Uterus (tissue), 2 donors: ENCODE measurements at regions not wholly inside any gene's neighbourhood (a gene's known extent, or its start where the extent isn't known, plus 50 kb on each side); places are given as distances from the start of the nearest gene placed in this dataset.

ENCODE experiments used
- POLR2A ChIP-seq, 2 donors: fragments of 450-650 bp; IDR thresholded peaks; one replicate each; pipeline ENCODE4 v1.6.1; 2016; ENCODE audit warnings: antibody characterized with exemption in 2 of 2, mild to moderate bottlenecking in 1 of 2, moderate library complexity in 1 of 2
- TF ChIP-seq, protein P1 (sequence below), 4 experiments: fragments of 200-600 bp in 2 of 4; fragments of 450-650 bp in 2 of 4; sonication (generic) in 2 of 4; IDR thresholded peaks; one replicate each; pipeline ENCODE4 v1.5.1; 2016 to 2019; ENCODE audit warnings: antibody characterized with exemption in 4 of 4, mild to moderate bottlenecking in 2 of 4, moderate library complexity in 1 of 4

DNA sequence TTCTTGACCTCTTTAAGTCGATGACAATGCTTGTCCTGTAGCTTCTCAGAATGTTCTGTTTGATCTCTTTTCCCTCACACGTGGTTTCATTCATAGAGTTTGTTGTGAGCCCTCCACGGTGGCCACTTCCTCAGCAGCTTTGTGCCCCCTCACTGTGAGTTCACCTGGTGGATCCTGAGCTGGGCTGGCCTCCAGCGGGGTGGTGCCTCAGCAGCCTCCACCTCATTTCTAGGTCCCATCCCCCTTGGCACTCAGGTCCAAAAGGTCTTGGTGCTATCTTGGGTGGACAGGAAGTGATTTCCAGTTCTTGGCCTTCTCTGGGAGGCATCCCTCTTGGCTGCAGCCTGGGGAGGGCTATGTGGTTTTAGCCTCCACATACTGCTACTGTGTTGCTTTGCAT is 203.2 kb upstream of the WSCD1 start:
- TF ChIP-seq POLR2A (IDR thresholded peaks at IDR 0.05): no peak
- TF ChIP-seq, protein P1, sequence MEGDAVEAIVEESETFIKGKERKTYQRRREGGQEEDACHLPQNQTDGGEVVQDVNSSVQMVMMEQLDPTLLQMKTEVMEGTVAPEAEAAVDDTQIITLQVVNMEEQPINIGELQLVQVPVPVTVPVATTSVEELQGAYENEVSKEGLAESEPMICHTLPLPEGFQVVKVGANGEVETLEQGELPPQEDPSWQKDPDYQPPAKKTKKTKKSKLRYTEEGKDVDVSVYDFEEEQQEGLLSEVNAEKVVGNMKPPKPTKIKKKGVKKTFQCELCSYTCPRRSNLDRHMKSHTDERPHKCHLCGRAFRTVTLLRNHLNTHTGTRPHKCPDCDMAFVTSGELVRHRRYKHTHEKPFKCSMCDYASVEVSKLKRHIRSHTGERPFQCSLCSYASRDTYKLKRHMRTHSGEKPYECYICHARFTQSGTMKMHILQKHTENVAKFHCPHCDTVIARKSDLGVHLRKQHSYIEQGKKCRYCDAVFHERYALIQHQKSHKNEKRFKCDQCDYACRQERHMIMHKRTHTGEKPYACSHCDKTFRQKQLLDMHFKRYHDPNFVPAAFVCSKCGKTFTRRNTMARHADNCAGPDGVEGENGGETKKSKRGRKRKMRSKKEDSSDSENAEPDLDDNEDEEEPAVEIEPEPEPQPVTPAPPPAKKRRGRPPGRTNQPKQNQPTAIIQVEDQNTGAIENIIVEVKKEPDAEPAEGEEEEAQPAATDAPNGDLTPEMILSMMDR (IDR thresholded peaks at IDR 0.05): no peak
